WTC11 (cell line): ENCODE measurements at regions not wholly inside any gene's neighbourhood (a gene's known extent, or its start where the extent isn't known, plus 50 kb on each side); places are given as distances from the start of the nearest gene placed in this dataset.

Experiments used
- ATAC-seq: fragments of 200-7000 bp; cut with Tn5 transposase; 2 replicates; pipeline ENCODE4 v1.10.0; 2021; ENCODE audit warnings: mild to moderate bottlenecking, moderate library complexity
- CTCF ChIA-PET: fragments of 300-600 bp; sonication (Branson Sonifier 250); formaldehyde crosslinking; loops from one replicate; lab custom pipeline; 2021; ENCODE audit warnings: antibody characterized with exemption; lab: Charles Lee
- POLR2A ChIA-PET: fragments of 350-600 bp; sonication (Branson Sonifier 250); formaldehyde crosslinking; loops from one replicate; lab custom pipeline; 2021; ENCODE audit warnings: antibody characterized with exemption; lab: Charles Lee
- DNase-seq: peaks from one replicate; pipeline ENCODE4 v3.0.0; 2021; ENCODE audit warnings: low spot score
- H3K27ac Mint-ChIP-seq: 2 replicates; pipeline ENCODE4 v1.8.0; 2021; ENCODE audit warnings: mixed read lengths
- H3K27me3 Mint-ChIP-seq: 2 replicates; pipeline ENCODE4 v1.8.0; 2021; ENCODE audit warnings: low read depth, mild to moderate bottlenecking, moderate library complexity, mixed read lengths
- H3K36me3 Mint-ChIP-seq: 2 replicates; pipeline ENCODE4 v1.8.0; 2021; ENCODE audit warnings: mixed read lengths
- H3K4me1 Mint-ChIP-seq: 2 replicates; pipeline ENCODE4 v1.8.0; 2022; ENCODE audit warnings: mixed read lengths
- H3K4me3 Mint-ChIP-seq: 2 replicates; pipeline ENCODE4 v1.8.0; 2021; ENCODE audit warnings: mild to moderate bottlenecking, moderate library complexity, mixed read lengths
- H3K9me3 Mint-ChIP-seq: 2 replicates; pipeline ENCODE4 v1.8.0; 2021; ENCODE audit warnings: mixed read lengths
- ATF1 ChIP-seq: sonication (generic); formaldehyde crosslinking; IDR thresholded peaks from 2 replicates; pipeline ENCODE4 v1.8.1; 2023; ENCODE audit warnings: mild to moderate bottlenecking, moderate library complexity, missing genetic modification reagents
- CREM ChIP-seq: sonication (generic); formaldehyde crosslinking; IDR thresholded peaks from 2 replicates; pipeline ENCODE4 v1.8.1; 2022; ENCODE audit warnings: mild to moderate bottlenecking, missing genetic modification reagents, moderate library complexity
- ETV6 ChIP-seq: sonication (generic); formaldehyde crosslinking; IDR thresholded peaks from 2 replicates; pipeline ENCODE4 v1.8.1; 2022; ENCODE audit warnings: mild to moderate bottlenecking, missing genetic modification reagents
- FOXK1 ChIP-seq: sonication (generic); formaldehyde crosslinking; IDR thresholded peaks from 2 replicates; pipeline ENCODE4 v1.8.0; 2022; ENCODE audit warnings: mild to moderate bottlenecking, moderate library complexity, missing genetic modification reagents
- GABPB1 ChIP-seq: sonication (generic); formaldehyde crosslinking; IDR thresholded peaks from 2 replicates; pipeline ENCODE4 v1.8.1; 2023; ENCODE audit warnings: mild to moderate bottlenecking, missing genetic modification reagents
- GTF2I ChIP-seq: fragments of 250-450 bp; sonication (Bioruptor Pico); conservative IDR thresholded peaks from 2 replicates; pipeline ENCODE4 v1.4.0; 2021; ENCODE audit warnings: mild to moderate bottlenecking
- IRF2 ChIP-seq: sonication (generic); formaldehyde crosslinking; IDR thresholded peaks from 2 replicates; pipeline ENCODE4 v1.8.0; 2022; ENCODE audit warnings: low read depth, missing genetic modification reagents, borderline replicate concordance
- MYBL2 ChIP-seq: sonication (generic); formaldehyde crosslinking; IDR thresholded peaks from 2 replicates; pipeline ENCODE4 v1.8.1; 2023; ENCODE audit warnings: mild to moderate bottlenecking, moderate library complexity, missing genetic modification reagents
- NFE2L1 ChIP-seq: sonication (generic); formaldehyde crosslinking; IDR thresholded peaks from 2 replicates; pipeline ENCODE4 v1.8.1; 2023; ENCODE audit warnings: missing genetic modification reagents
- RELA ChIP-seq: sonication (generic); formaldehyde crosslinking; IDR thresholded peaks from 2 replicates; pipeline ENCODE4 v1.8.1; 2022; ENCODE audit warnings: missing genetic modification reagents, mild to moderate bottlenecking, borderline replicate concordance
- TP53 ChIP-seq: sonication (generic); formaldehyde crosslinking; IDR thresholded peaks from 2 replicates; pipeline ENCODE4 v1.8.1; 2023; ENCODE audit warnings: mild to moderate bottlenecking, missing genetic modification reagents
- ZNF121 ChIP-seq: sonication (generic); formaldehyde crosslinking; IDR thresholded peaks from 2 replicates; pipeline ENCODE4 v1.8.0; 2023; ENCODE audit warnings: missing genetic modification reagents
- ZNF317 ChIP-seq: sonication (generic); formaldehyde crosslinking; IDR thresholded peaks from 2 replicates; pipeline ENCODE4 v1.8.1; 2023; ENCODE audit warnings: low read depth, mild to moderate bottlenecking, moderate library complexity, missing genetic modification reagents, borderline replicate concordance
- ZNF416 ChIP-seq: fragments of 250-450 bp; sonication (Bioruptor Pico); IDR thresholded peaks from 2 replicates; pipeline ENCODE4 v1.9.0; 2021; ENCODE audit warnings: mild to moderate bottlenecking, inconsistent platforms
- ZNF671 ChIP-seq: fragments of 250-450 bp; sonication (Bioruptor Pico); IDR thresholded peaks from 2 replicates; pipeline ENCODE4 v1.8.0; 2021; ENCODE audit warnings: mild to moderate bottlenecking
- TF ChIP-seq, protein P1 (sequence below): sonication (generic); formaldehyde crosslinking; IDR thresholded peaks from 2 replicates; pipeline ENCODE4 v1.8.1; 2022; ENCODE audit warnings: missing genetic modification reagents, borderline replicate concordance
- TF ChIP-seq, protein P2 (sequence below): sonication (generic); formaldehyde crosslinking; IDR thresholded peaks from 2 replicates; pipeline ENCODE4 v1.8.1; 2023; ENCODE audit warnings: mild to moderate bottlenecking, moderate library complexity, missing genetic modification reagents
- TF ChIP-seq, protein P3 (sequence below): fragments of 250-450 bp; sonication (Bioruptor Pico); IDR thresholded peaks from 2 replicates; pipeline ENCODE4 v1.9.0; 2021; ENCODE audit warnings: mild to moderate bottlenecking, borderline replicate concordance
- TF ChIP-seq, protein P4 (sequence below): sonication (generic); formaldehyde crosslinking; IDR thresholded peaks from 2 replicates; pipeline ENCODE4 v1.8.0; 2022; ENCODE audit warnings: mild to moderate bottlenecking, missing genetic modification reagents
- TF ChIP-seq, protein P5 (sequence below): sonication (generic); formaldehyde crosslinking; IDR thresholded peaks from 2 replicates; pipeline ENCODE4 v1.8.0; 2023; ENCODE audit warnings: missing genetic modification reagents
- TF ChIP-seq, protein P6 (sequence below): sonication (generic); formaldehyde crosslinking; IDR thresholded peaks from 2 replicates; pipeline ENCODE4 v1.8.0; 2022; ENCODE audit warnings: mild to moderate bottlenecking, missing genetic modification reagents

DNA sequence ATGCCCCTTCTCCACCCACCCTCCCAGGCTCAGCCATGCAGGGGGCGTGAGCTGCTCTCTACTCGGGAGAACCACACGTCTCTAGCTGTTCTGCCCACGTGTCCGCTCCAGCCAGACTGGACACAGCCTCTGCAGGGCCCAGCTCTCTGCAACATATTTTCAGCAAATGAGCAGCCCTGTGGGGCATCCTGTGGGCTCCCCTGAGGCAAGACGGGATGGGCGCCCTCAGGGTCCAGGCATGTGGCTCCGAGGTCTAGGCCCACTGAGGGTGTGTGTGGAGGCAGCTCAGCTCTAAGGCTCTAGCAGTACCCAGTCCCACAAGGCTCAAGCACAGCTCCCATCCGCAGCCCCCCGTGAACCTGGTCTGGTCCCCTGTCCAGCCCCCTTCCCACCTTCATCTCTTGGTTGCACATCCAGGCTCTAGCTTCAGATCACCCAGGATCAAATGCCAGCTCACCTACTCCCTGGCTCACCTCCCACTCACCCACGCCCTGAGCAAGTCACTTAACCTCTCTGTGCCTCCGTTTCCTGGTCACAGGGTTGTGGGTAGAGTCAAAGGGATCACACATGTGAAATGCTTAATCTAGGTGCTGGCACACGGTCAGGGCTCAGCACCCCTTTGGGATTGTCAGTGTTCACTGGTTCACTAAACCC lies 57.8 kb upstream of the TCF20 start:
- no peak for ATAC-seq
- CTCF ChIA-PET, result interaction anchor here (1.1 to 1.2 kb wide), 3 partner anchors 14 to 159 kb away, joined by 3 to 5 read pairs (median 3); no protein-coding TSS in a partner anchor
- H3K9me3 Mint-ChIP-seq, result peaks cover 9% of the 10 kb centered on the region

DNA sequence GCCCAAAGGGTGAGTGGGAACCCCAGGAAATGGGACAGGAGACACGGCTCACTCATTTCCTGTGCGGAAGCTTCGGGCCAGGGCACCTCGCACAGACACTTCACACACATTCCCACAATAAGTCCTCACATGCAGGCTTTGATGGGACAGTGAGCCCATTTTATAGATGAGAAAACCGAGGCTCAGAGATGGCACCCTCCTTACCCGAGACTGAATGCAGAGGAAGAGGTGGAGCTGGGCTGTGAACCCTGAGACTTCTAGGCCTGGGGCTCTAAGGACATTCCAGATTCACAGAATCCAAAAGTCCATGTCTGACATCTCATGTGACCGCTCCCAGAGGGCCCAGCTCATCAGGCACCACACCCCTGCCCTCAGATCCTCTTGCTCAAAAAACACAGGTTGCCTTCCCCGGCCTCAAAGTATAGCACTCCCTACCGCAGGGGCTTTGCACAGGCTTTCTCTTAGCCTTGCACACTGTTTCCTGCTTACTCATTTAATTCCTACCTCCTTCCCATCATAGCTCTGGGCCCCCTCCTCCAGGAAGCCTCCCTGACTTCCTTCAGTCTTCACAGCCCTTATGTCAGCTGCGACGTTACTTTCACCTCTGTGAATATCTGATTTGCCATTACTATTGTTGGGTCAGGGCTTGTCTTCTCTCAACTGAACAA lies 57.1 kb upstream of the TCF20 start:
- peaks cover 5% of the 10 kb centered on the region for H3K36me3 Mint-ChIP-seq
- peaks cover 10% of the 10 kb centered on the region for H3K9me3 Mint-ChIP-seq
- POLR2A ChIA-PET, result interaction anchor here (0.6 kb wide), 1 partner anchor 39 kb away, joined by 3 read pairs; no protein-coding TSS in a partner anchor

More for the DNA sequence above, 57.8 kb upstream of the TCF20 start:
- TF ChIP-seq NFE2L1 (CRISPR knock-in tag), result no peak
- TF ChIP-seq ZNF317 (CRISPR knock-in tag), result no peak
- TF ChIP-seq ZNF416, result no peak
- TF ChIP-seq, protein P1, sequence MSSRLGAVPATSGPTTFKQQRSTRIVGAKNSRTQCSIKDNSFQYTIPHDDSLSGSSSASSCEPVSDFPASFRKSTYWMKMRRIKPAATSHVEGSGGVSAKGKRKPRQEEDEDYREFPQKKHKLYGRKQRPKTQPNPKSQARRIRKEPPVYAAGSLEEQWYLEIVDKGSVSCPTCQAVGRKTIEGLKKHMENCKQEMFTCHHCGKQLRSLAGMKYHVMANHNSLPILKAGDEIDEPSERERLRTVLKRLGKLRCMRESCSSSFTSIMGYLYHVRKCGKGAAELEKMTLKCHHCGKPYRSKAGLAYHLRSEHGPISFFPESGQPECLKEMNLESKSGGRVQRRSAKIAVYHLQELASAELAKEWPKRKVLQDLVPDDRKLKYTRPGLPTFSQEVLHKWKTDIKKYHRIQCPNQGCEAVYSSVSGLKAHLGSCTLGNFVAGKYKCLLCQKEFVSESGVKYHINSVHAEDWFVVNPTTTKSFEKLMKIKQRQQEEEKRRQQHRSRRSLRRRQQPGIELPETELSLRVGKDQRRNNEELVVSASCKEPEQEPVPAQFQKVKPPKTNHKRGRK, result no peak
- no peak for TF ChIP-seq ZNF671
- TF ChIP-seq ATF1 (CRISPR knock-in tag), result no peak
- no peak overlapping the region for H3K27ac Mint-ChIP-seq
- no peaks in the 10 kb centered on the region; the same call in 1 of the 2 replicates for H3K27me3 Mint-ChIP-seq
- POLR2A ChIA-PET, result no interaction called here
- peaks cover 11% of the 10 kb centered on the region for H3K4me1 Mint-ChIP-seq
- H3K4me3 Mint-ChIP-seq, result no peak overlapping the region
- peaks cover 5% of the 10 kb centered on the region for H3K36me3 Mint-ChIP-seq
- no peak for DNase-seq

DNA sequence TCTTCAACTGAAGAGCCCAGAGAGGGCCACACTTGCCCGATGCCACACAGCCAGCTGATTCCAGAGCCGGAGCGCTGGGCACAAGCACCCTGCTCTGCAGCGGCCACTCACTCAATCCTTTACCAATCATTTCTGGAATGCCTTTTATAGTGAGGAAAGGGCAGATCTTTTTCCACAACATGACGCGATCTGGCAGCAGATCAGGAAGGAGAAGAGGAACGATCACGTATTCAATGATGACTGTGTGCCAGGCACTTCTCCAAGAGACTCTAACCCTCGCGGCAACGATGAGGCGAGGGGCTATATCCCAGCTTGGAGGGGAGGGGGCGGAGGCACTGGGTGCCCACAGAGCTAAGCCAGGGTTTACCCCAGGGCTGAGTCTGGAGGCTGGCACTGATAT lies 56.3 kb upstream of the TCF20 start:
- H3K36me3 Mint-ChIP-seq, result peaks cover 9% of the 10 kb centered on the region
- CTCF ChIA-PET, result interaction anchor here (1.2 kb wide), 1 partner anchor 157 kb away, joined by 3 read pairs; no protein-coding TSS in a partner anchor
- H3K4me3 Mint-ChIP-seq, result no peak overlapping the region
- POLR2A ChIA-PET, result interaction anchor here (0.6 kb wide), 1 partner anchor 39 kb away, joined by 3 read pairs; no protein-coding TSS in a partner anchor
- ATAC-seq (no peak), DNase-seq (no peak)
- no peaks in the 10 kb centered on the region; the same call in 1 of the 2 replicates for H3K27me3 Mint-ChIP-seq
- no peak overlapping the region for H3K27ac Mint-ChIP-seq
- peaks cover 19% of the 10 kb centered on the region for H3K4me1 Mint-ChIP-seq
- H3K9me3 Mint-ChIP-seq, result peaks cover 10% of the 10 kb centered on the region
- TF ChIP-seq, protein P2, sequence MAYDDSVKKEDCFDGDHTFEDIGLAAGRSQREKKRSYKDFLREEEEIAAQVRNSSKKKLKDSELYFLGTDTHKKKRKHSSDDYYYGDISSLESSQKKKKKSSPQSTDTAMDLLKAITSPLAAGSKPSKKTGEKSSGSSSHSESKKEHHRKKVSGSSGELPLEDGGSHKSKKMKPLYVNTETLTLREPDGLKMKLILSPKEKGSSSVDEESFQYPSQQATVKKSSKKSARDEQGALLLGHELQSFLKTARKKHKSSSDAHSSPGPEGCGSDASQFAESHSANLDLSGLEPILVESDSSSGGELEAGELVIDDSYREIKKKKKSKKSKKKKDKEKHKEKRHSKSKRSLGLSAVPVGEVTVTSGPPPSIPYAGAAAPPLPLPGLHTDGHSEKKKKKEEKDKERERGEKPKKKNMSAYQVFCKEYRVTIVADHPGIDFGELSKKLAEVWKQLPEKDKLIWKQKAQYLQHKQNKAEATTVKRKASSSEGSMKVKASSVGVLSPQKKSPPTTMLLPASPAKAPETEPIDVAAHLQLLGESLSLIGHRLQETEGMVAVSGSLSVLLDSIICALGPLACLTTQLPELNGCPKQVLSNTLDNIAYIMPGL (CRISPR knock-in tag), result no peak
- TF ChIP-seq, protein P3, sequence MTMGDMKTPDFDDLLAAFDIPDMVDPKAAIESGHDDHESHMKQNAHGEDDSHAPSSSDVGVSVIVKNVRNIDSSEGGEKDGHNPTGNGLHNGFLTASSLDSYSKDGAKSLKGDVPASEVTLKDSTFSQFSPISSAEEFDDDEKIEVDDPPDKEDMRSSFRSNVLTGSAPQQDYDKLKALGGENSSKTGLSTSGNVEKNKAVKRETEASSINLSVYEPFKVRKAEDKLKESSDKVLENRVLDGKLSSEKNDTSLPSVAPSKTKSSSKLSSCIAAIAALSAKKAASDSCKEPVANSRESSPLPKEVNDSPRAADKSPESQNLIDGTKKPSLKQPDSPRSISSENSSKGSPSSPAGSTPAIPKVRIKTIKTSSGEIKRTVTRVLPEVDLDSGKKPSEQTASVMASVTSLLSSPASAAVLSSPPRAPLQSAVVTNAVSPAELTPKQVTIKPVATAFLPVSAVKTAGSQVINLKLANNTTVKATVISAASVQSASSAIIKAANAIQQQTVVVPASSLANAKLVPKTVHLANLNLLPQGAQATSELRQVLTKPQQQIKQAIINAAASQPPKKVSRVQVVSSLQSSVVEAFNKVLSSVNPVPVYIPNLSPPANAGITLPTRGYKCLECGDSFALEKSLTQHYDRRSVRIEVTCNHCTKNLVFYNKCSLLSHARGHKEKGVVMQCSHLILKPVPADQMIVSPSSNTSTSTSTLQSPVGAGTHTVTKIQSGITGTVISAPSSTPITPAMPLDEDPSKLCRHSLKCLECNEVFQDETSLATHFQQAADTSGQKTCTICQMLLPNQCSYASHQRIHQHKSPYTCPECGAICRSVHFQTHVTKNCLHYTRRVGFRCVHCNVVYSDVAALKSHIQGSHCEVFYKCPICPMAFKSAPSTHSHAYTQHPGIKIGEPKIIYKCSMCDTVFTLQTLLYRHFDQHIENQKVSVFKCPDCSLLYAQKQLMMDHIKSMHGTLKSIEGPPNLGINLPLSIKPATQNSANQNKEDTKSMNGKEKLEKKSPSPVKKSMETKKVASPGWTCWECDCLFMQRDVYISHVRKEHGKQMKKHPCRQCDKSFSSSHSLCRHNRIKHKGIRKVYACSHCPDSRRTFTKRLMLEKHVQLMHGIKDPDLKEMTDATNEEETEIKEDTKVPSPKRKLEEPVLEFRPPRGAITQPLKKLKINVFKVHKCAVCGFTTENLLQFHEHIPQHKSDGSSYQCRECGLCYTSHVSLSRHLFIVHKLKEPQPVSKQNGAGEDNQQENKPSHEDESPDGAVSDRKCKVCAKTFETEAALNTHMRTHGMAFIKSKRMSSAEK, result no peak
- TF ChIP-seq ZNF121 (CRISPR knock-in tag) (no peak), CREM (no peak), IRF2 (CRISPR knock-in tag) (no peak)

More for the DNA sequence above, 57.1 kb upstream of the TCF20 start:
- TF ChIP-seq GABPB1 (no peak), FOXK1 (no peak), ZNF121 (CRISPR knock-in tag) (no peak), RELA (CRISPR knock-in tag) (no peak), GTF2I (CRISPR knock-in tag) (no peak), MYBL2 (CRISPR knock-in tag) (no peak), TP53 (CRISPR knock-in tag) (no peak), IRF2 (CRISPR knock-in tag) (no peak), ETV6 (CRISPR knock-in tag) (no peak)
- TF ChIP-seq, protein P4, sequence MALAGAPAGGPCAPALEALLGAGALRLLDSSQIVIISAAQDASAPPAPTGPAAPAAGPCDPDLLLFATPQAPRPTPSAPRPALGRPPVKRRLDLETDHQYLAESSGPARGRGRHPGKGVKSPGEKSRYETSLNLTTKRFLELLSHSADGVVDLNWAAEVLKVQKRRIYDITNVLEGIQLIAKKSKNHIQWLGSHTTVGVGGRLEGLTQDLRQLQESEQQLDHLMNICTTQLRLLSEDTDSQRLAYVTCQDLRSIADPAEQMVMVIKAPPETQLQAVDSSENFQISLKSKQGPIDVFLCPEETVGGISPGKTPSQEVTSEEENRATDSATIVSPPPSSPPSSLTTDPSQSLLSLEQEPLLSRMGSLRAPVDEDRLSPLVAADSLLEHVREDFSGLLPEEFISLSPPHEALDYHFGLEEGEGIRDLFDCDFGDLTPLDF (CRISPR knock-in tag), result no peak
- TF ChIP-seq, protein P5, sequence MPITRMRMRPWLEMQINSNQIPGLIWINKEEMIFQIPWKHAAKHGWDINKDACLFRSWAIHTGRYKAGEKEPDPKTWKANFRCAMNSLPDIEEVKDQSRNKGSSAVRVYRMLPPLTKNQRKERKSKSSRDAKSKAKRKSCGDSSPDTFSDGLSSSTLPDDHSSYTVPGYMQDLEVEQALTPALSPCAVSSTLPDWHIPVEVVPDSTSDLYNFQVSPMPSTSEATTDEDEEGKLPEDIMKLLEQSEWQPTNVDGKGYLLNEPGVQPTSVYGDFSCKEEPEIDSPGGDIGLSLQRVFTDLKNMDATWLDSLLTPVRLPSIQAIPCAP (CRISPR knock-in tag), result no peak
- TF ChIP-seq, protein P6, sequence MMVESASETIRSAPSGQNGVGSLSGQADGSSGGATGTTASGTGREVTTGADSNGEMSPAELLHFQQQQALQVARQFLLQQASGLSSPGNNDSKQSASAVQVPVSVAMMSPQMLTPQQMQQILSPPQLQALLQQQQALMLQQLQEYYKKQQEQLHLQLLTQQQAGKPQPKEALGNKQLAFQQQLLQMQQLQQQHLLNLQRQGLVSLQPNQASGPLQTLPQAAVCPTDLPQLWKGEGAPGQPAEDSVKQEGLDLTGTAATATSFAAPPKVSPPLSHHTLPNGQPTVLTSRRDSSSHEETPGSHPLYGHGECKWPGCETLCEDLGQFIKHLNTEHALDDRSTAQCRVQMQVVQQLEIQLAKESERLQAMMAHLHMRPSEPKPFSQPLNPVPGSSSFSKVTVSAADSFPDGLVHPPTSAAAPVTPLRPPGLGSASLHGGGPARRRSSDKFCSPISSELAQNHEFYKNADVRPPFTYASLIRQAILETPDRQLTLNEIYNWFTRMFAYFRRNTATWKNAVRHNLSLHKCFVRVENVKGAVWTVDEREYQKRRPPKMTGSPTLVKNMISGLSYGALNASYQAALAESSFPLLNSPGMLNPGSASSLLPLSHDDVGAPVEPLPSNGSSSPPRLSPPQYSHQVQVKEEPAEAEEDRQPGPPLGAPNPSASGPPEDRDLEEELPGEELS (CRISPR knock-in tag), result no peak
- TF ChIP-seq, all 79 proteins: peak for 0
- Mint-ChIP-seq H3K4me3 (no peak overlapping the region), H3K27ac (no peak overlapping the region), H3K27me3 (no peaks in the 10 kb centered on the region; the same call in 1 of the 2 replicates), H3K4me1 (peaks cover 12% of the 10 kb centered on the region)
- ATAC-seq, result no peak
- CTCF ChIA-PET, result interaction anchor here (1.1 to 1.2 kb wide), 3 partner anchors 14 to 158 kb away, joined by 3 to 5 read pairs (median 3); no protein-coding TSS in a partner anchor
- no peak for DNase-seq
